Activated CD4-positive, alpha-beta T cell treated with anti-CD3 and anti-CD28 coated beads, Interleukin-2, amount 50 U/mL, for 4 hours (primary cell): ENCODE measurements at regions not wholly inside any gene's neighbourhood (a gene's known extent, or its start where the extent isn't known, plus 50 kb on each side); places are given as distances from the start of the nearest gene placed in this dataset.
"Not testable (repeated sequence)": the region's sequence is repeated elsewhere in the genome, so short reads cannot be mapped to it uniquely, and the experiment has no call there.

Experiments used
- DNase-seq, 2 experiments: peaks; one replicate each; pipeline ENCODE4 v3.0.0-alpha.2; 2020

GRCh38 chr9:18036422-18037187, 437.3 kb upstream of the ADAMTSL1 start:
- no peak for DNase-seq

- DNase-seq = no peak
Measured at GRCh38 chr9:18037981-18038380, 436.0 kb upstream of the ADAMTSL1 start.

GRCh38 chr9:18040327-18040726, 433.6 kb upstream of the ADAMTSL1 start:
- DNase-seq = no peak

- DNase-seq = no peak
Measured at GRCh38 chr9:18043978-18044377, 430.0 kb upstream of the ADAMTSL1 start.

GRCh38 chr9:18045326-18045725, 428.6 kb upstream of the ADAMTSL1 start:
- DNase-seq = no peak

- no peak for DNase-seq
Measured at GRCh38 chr9:18046068-18046467, 427.9 kb upstream of the ADAMTSL1 start.

GRCh38 chr9:18051638-18052037, 422.3 kb upstream of the ADAMTSL1 start:
- no peak for DNase-seq

- no peak for DNase-seq
Measured at GRCh38 chr9:18052060-18052459, 421.9 kb upstream of the ADAMTSL1 start.

GRCh38 chr9:18056269-18056992, 417.5 kb upstream of the ADAMTSL1 start:
- DNase-seq = no peak

GRCh38 chr9:18056993-18057369, 417.0 kb upstream of the ADAMTSL1 start:
- no peak for DNase-seq

- no peak for DNase-seq
Measured at GRCh38 chr9:18058564-18059442, 415.1 kb upstream of the ADAMTSL1 start.

GRCh38 chr9:18059447-18059846, 414.5 kb upstream of the ADAMTSL1 start:
- DNase-seq = no peak

- DNase-seq = no peak
Measured at GRCh38 chr9:18060269-18060934, 413.6 kb upstream of the ADAMTSL1 start.

GRCh38 chr9:18061332-18061731, 412.6 kb upstream of the ADAMTSL1 start:
- no peak for DNase-seq

- no peak for DNase-seq
Measured at GRCh38 chr9:18061856-18062255, 412.1 kb upstream of the ADAMTSL1 start.

GRCh38 chr9:18063856-18064390, 410.0 kb upstream of the ADAMTSL1 start:
- DNase-seq = no peak

- not testable (repeated sequence) for DNase-seq
Measured at GRCh38 chr9:18066608-18067007, 407.3 kb upstream of the ADAMTSL1 start.

GRCh38 chr9:18067548-18068120, 406.3 kb upstream of the ADAMTSL1 start:
- DNase-seq = no peak

- no peak for DNase-seq
Measured at GRCh38 chr9:18068900-18069299, 405.1 kb upstream of the ADAMTSL1 start.

GRCh38 chr9:18071651-18072060, 402.3 kb upstream of the ADAMTSL1 start:
- no peak for DNase-seq

- no peak for DNase-seq
Measured at GRCh38 chr9:18073002-18073401, 401.0 kb upstream of the ADAMTSL1 start.

GRCh38 chr9:18074041-18074440, 399.9 kb upstream of the ADAMTSL1 start:
- no peak for DNase-seq
